RPMI7951 (cell line): ENCODE measurements at regions not wholly inside any gene's neighbourhood (a gene's known extent, or its start where the extent isn't known, plus 50 kb on each side); places are given as distances from the start of the nearest gene placed in this dataset.
A peak's percentile ranks its signal among the peaks of the same experiment; 100 is the strongest.
"Not testable (repeated sequence)": the region's sequence is repeated elsewhere in the genome, so short reads cannot be mapped to it uniquely, and the experiment has no call there.

Experiments used
- DNase-seq: peaks from one replicate; pipeline ENCODE4 v3.0.0-alpha.2; 2012; ENCODE audit warnings: low read depth

DNA sequence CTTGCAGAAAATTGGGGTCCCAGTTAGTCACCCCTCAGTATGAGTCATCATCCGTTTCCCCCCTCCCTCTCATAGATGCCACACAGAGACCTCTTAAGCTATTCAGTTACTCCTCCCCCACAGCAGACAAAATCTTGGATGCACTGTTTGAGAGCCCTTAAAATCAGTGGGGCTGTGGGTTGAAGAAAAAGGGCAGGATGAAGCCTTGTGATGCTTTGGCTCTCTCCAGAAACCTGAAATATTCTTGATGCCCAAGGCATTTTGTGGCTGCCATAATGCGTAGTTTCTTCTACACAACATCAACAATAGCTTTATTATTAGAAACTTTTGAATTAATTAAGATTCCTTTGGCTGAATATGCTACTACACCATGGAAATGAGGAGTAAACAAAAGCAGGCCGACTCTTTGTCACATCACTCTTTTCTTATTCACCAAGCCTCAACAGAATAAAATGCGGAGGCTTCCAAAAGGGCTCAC lies 133.8 kb downstream of the MRPS30 start:
- peak; percentile 49 for DNase-seq

DNA sequence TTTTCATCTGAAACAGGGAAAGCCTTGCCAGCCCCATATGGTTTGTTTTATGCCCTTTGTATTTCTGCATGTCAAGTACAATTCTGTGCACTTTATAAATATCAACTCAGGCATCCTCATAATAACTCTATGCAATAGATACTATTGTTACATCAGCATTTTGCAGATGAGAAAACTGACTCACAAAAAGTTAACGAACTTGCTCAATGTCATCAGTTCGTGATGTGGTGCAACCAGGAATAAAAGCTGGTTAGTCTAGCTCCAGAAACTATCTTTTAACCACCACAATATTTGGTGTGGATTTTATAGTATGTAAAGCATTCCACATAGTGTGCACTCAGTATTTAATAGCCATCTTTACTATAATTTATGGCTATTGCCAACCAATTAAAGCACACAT lies 134.9 kb downstream of the MRPS30 start:
- no peak for DNase-seq

DNA sequence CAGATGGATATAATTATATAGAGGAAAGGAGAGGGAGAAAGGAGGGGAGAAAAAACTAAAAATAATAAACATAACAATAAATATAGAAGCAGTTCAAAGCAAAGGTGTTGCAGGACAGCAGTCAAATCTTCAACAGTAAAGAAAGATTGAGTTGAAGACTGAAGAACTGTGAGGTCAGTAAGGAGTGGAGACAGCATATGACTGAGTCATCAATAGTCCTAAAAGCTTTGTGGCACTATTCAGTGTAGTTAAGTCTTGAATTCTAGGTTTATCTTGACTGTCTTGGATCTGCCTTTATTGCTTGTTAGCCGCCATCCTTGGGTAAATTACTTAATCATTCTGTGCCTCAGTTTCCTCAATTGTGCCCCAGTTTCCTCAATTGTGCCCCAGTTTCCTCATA lies 137.0 kb downstream of the MRPS30 start:
- DNase-seq, result peak; percentile 34

DNA sequence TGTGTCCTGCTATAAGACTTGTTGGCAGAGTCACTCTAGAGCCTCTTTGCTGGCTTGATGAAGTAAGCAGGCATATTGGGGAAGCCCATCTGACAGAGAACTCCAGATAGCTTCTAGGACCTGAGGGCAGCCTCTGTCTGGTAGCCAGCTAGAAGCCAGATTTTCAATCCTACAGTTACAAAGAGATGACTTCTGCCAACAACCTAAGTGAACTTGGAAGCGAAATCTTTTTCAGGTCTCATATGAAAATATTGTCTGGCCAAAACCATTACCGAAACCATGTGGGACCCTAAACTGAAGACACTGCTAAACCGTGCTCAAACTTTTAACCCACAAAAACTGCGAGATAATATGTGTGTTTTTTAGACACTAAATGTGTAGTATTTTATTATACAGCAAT lies 140.9 kb downstream of the MRPS30 start:
- no peak for DNase-seq

DNA sequence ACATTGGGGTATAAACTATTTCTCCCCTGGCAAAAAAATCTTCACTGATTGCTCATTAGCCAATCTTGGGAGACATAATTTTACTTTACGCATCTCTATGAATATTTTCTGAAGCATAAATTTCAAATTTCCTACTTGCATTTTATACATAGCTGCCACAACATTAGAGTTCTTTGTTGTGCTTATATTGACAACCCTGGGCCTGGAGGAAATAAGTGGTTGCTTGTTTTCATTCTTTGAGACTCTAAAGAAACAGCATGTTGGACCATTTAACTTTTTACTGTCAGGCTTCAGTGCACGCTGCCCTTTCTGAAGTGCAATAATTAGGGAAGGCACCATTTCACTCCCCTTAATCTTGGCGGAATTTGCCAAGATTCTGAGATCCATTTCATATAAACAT lies 142.6 kb downstream of the MRPS30 start:
- no peak for DNase-seq

DNA sequence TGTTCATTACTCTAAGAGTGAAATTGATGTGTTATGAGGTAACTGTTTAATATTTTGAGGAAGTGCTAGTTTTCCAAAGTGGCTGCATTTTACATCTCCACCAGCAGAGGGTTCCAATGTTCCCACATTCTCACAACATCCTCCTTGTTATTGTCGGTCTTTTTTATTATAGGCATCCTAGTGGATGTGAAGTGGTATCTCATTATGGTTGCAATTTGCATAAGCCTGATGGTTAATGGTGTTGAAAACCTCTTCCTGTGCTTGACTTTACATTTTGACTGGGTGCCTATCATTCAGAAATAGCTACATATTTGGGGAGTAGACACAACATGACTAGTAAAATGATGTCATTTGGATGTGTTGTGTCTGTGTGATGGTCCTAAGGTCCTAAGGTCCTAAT lies 143.6 kb downstream of the MRPS30 start:
- DNase-seq, result peak; percentile 46

DNA sequence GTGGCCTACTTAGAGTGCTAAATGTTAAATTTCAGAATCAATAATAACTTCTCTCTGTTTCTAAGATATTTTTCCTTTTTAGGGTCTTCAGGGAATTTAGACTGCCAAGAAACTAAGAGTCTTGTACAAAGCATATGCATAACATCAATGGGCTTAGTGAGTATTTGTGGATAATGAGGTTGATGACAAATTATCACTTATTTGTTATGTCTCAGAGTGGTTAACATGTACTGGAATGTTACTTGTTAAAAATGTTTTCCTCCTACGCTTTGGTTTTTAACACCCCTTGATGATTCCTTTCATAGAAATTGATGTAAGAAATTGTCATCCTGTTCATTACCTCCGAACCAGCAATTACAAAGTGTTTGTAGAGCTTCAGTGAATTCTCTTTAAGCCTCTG lies 144.3 kb downstream of the MRPS30 start:
- no peak for DNase-seq

DNA sequence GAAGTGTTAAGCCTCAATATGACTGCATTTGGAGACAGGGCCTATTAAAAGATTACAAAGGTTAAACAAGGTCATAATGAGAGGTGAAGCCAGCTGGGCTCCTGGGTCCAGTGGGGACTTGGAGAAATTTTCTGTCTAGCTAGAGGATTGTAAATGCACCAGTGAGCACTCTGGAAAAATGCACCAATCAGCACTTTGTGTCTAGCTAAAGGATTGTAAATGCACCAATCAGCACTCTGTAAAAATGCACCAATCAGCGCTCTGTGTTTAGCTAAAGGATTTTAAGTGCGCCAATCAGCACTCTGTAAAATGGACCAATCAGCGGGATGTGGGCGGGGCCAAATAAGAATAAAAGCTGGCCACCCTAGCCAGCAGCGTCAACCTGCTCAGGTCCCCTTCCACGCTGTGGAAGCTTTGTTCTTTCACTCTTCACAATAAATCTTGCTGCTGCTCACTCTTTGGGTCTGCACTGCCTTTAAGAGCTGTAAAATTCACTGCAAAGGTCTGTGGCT lies 150.3 kb downstream of the MRPS30 start:
- DNase-seq, result not testable (repeated sequence)

DNA sequence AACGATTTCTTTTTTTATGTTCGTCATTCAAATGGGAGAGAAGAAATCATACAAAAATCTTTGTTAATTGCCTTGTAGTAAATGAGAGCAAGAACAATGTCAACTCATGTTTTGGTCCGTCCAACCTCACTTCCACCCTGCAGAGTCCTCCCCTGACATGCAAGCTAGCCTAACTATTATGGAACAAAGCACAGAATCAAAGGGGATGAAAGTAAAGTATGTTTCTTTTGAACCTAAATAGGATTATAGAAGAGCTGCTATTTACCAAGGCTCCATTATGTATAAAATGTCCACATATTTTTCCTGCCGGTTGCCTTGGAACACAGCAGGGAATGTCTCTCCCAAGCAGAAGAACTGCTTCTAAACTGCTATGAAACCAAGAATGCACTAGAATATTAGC lies 161.1 kb downstream of the MRPS30 start:
- no peak for DNase-seq

DNA sequence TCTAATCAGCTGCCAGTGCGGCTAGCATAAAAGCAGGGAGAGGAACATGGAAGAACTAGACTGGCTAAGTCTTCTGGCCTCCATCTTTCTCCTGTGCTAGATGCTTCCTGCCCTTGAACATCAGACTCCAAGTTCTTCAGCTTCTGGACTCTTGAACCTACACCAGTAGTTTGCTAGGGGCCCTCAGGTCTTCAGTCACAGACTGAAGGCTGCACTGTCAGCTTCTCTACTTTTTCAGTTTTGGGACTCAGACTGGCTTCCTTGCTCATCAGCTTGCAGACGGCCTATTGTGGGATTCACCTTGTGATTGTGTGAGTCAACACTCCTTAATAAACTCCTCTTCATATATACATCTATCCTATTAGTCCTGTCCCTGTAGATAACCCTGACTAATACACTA lies 162.2 kb downstream of the MRPS30 start:
- not testable (repeated sequence) for DNase-seq

DNA sequence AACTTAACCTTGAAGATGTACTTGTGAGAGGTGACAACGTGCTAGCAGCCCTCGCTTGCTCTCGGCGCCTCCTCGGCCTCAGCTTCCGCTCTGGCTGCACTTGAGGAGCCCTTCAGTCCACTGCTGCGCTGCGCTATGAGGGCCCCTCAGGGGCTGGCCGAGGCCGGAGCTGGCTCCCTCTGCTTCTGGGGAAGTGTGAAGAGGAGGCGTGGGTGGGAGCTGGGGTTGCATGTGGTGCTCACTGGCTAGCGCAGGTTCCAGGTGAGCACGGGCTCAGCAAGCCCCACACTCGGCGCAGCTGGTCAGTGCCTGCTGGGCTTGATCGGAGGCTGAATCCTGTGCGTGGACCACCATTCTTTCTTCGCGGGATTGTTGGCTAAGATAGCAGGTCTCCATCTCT lies 166.1 kb downstream of the MRPS30 start:
- DNase-seq, result no peak

DNA sequence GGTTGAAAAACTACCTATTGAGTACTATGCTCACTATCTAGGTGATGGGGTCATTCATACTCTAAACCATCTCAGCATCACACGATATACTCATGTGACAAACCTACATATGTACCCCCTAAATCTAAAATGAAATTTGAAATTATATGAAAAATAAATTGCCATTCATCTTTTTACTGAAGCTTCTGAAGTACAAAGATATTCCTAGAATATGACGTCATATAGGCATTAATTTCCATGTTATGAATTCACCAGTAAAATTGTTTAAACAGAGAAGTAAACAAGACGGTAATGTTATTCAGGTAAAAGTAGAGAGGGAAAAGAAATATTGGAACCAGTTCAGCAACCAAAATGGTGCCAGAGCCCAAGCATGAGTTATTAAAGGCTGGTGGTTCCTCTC lies 173.0 kb downstream of the MRPS30 start:
- DNase-seq, result no peak

DNA sequence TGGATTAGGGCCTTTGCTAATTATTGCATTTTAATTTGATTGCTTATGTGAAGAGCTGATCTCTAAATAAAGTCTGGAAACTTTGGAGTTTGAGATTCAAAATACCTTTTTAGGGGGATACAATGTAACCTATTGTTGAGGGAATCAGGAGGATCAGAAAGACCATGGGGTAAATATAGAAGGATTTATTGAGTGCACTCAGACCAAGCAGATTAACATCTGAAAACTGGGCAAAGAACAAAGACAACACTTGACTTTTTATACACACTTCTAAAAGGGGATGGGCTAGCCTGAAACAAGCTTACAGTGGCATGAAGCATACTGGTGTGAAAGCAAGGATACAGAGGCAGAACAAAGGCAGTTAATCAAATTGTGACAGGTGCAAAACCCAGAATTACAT lies 174.3 kb downstream of the MRPS30 start:
- no peak for DNase-seq

DNA sequence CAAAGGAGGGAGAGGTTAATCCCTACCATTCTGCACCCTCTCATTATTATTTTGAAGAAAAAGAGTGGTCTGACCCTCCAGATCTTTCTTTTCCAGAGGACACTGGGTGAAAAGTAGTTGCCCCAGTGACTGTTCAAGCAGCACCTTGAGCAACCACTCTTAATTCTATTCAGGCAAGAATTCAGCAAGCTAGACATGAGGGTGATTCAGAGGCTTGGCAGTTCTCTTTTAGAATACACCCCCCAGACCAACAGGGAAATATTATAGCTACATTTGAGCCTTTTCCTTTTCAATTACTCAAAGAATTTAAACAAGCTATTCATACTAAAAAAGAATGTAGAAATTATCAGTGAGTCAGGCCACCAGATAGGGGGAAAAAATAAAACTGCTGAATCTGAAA lies 178.3 kb downstream of the MRPS30 start:
- no peak for DNase-seq

DNA sequence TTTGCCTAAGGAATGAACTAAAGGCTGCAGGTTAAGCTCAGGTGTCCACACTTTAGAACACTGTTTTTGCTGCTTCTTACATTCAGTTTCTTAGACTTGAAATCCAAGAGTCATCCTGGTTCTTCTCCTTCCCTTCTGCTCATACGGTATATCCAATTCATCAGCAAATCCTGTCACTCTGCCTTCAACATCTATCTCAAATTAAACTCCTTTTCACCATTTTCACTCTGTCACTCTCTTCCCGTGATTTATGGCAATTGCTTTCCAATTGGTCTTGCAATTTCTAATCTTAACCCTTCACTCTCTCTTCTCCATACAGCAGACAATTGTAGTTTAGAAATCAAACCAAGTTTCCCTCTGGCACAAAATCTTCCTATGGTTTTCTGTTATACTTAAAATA lies 182.9 kb downstream of the MRPS30 start:
- no peak for DNase-seq

DNA sequence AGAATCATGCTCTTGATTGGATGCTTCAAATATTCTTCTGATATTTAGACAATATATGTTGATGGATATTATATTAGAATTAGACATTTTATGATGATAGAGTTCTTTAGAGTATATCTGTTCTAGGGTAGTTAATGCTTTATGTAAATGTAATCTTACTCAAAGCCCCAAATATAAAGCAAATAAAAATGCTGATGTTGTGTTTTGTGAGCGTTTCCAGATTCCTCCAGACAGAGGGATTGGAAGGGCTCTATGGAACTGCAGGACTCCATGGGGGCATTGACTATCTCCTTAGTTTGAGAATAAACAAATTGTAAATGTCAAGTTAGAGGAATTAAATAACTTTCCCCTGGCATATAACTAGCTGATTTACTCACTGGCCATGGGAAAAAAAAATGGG lies 184.5 kb downstream of the MRPS30 start:
- DNase-seq, result no peak

DNA sequence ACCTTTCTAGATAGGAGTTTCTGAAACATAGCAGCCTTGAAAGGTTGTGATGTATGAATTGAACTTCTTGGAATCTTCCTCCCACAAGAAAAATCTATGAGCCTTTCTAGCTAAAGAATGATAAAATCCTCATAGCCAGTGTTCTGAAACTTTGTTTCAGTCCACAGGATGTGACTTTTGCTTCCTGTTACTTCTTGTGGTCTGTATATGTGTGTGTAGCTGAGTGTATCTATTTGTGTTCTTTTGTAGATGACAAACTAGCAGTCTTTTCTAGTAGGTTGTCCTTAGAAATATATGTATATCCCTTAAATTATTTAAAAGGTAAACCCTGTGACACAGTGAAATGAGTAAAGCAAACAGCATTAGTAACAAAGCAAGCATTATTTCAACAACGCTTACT lies 188.8 kb downstream of the MRPS30 start:
- no peak for DNase-seq

DNA sequence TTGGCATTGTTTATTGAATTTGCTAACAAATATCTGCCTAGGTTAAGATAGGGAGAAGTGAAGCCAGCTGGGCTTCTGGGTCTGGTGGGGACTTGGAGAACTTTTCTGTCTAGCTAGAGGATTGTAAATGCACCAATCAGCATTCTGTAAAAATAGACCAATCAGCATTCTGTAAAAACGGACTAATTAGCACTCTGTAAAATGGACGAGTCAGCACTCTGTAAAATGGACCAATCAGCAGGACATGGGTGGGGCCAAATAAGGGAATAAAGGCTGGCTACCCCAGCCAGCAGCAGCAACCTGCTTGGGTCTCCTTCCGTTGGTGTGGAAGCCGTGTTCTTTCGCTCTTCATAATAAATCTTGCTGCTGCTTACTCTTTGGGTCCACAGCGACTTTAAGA lies 198.4 kb downstream of the MRPS30 start:
- not testable (repeated sequence) for DNase-seq

DNA sequence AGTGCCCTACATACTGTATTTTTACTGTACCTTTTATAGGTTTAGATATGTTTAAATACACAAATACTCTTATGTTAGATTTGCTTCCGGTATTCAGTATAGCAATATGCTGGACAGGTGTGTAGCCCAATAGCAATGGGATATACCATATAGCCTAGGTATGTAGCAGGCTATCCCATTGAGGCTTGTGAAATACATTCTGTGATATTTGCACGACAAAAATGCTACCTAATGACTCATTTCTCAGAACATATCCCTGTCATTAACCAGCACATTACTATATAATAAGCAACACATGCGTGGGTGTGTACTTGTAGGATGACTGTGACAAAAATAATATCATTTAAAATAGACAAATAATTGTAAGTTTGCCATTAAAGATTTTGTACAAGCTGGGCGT lies 208.8 kb downstream of the MRPS30 start:
- DNase-seq, result no peak

DNA sequence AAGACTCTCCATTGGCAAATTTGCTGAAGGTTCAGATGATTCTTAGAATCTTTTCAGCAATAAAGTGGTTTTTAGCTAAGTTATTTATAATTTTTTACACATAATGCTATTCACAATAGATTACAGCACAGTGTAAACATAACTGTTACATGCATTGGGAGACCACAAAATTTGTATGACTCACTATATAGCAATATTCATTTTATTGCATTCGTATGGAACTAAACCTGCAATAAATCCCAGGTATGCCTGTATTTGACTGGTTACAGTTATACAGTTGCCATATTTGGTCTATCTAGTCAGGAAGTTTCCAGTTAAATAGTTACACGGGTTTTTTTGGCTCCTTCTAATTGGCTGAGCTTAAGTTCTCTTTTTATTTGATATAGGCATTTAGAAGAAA lies 220.8 kb downstream of the MRPS30 start:
- DNase-seq, result no peak

DNA sequence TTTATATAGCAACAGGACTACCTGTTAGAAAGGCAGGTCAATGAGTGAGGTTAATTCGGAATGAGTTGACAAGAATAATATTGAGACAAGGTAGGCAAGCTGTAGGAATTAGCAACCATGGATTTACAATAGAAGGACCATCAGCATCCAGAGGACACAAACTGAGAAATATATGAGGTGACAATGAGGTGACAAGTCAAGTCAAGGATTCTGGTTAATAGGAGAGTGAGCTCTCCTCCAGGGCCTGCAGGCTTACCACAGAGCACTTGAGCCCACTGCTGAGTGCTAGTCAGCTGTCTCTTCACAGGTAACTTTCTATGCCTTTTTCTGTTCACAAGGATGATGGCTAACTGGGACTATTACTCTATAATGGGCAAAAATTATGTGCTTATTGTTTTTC lies 227.2 kb downstream of the MRPS30 start:
- DNase-seq, result no peak

DNA sequence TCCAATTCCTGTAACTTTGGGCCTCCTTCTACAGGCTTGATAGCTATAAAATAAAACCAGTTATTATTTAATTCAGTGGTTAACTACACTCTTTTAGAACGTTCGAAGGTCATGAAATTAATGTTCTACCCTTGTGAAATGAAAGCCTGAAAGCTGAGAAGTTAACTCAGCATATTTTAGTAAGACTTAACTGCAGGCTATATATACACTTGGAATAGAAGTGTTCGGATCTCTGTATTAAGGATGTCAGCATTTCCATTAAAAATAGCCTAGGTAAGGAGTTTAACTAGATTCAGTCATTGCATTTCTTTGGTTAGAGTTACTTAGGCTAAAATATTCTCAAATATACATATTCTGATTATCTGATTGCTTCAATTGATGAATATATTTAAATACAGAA lies 229.2 kb downstream of the MRPS30 start:
- no peak for DNase-seq

DNA sequence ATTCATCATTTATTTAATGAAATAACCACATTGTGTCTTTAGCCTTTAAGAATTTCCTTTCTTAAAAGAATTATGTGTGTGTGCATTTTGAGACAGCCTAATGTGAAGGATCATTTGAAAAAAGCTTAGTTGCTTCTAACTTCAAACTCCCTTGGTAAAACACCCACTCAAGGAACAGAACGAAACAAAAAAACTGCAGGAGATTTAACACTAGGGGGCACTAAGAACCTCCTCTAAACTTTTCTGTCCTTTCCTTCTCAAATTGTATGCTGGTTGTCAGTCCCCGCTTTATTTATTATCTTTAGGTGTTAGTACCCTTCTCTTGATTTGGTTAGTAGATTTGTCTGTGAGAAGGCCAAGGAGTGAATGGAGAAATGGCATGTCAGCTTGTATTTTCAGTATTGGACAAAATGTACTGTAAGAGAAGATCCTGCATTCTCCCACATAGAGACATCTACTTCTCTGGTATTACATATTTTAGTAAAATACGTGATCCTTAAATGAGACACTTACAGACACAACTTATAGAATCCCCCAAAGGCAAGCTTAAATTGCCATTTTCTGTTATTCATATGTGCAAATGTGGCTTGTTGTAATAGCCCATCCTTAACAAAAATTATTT lies 229.7 kb downstream of the MRPS30 start:
- DNase-seq, result peak; percentile 33

DNA sequence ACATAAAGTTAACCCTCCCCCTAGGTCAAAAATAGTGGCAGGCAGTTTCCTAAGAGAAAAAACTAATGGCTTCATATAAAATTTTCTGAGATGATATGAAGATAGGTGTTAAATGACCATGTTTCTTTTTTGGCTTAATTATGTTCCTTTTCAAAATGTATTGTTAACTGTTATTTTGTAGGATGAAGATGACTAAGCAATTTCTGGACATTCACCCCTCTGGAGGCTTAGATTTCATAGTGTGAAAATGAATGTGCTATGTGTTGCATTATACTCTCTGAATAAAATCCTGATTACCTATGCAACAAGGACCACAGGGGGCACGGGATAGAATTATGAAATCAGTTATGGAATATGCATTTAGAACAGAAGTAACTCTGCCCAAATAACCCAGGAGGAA lies 233.5 kb downstream of the MRPS30 start:
- no peak for DNase-seq
